Left kidney (tissue), 1 donor: ENCODE measurements at regions not wholly inside any gene's neighbourhood (a gene's known extent, or its start where the extent isn't known, plus 50 kb on each side); places are given as distances from the start of the nearest gene placed in this dataset.
"Not testable (repeated sequence)": the region's sequence is repeated elsewhere in the genome, so short reads cannot be mapped to it uniquely, and the experiment has no call there.

Experiments
- DNase-seq: peaks from one replicate; pipeline ENCODE4 v3.0.0-alpha.2; 2013

GRCh38 chr2:21333684-21334083, 209.9 kb downstream of the TDRD15 start:
- no peak for DNase-seq

- DNase-seq: no peak
Measured at GRCh38 chr2:21346984-21347383, 223.2 kb downstream of the TDRD15 start.

- DNase-seq: no peak
Measured at GRCh38 chr2:21353879-21354679, 230.3 kb downstream of the TDRD15 start.

GRCh38 chr2:21356086-21356856, 232.5 kb downstream of the TDRD15 start:
- DNase-seq: no peak

- no peak for DNase-seq
Measured at GRCh38 chr2:21356857-21357255, 233.1 kb downstream of the TDRD15 start.

- no peak for DNase-seq
Measured at GRCh38 chr2:21358976-21359375, 235.2 kb downstream of the TDRD15 start.

- no peak for DNase-seq
Measured at GRCh38 chr2:21361384-21361783, 237.6 kb downstream of the TDRD15 start.

- DNase-seq: no peak
Measured at GRCh38 chr2:21361957-21362486, 238.3 kb downstream of the TDRD15 start.

GRCh38 chr2:21363364-21363763, 239.6 kb downstream of the TDRD15 start:
- DNase-seq: no peak

GRCh38 chr2:21367421-21367820, 243.7 kb downstream of the TDRD15 start:
- no peak for DNase-seq

GRCh38 chr2:21369787-21370186, 246.0 kb downstream of the TDRD15 start:
- no peak for DNase-seq

- DNase-seq: no peak
Measured at GRCh38 chr2:21371499-21372003, 247.8 kb downstream of the TDRD15 start.

GRCh38 chr2:21372654-21373053, 248.9 kb downstream of the TDRD15 start:
- DNase-seq: no peak

GRCh38 chr2:21376864-21377263, 253.1 kb downstream of the TDRD15 start:
- no peak for DNase-seq

GRCh38 chr2:21379140-21379539, 255.4 kb downstream of the TDRD15 start:
- DNase-seq: no peak

GRCh38 chr2:21379668-21380067, 255.9 kb downstream of the TDRD15 start:
- DNase-seq: not testable (repeated sequence)

- no peak for DNase-seq
Measured at GRCh38 chr2:21381421-21381820, 257.7 kb downstream of the TDRD15 start.

GRCh38 chr2:21382701-21383520, 259.1 kb downstream of the TDRD15 start:
- DNase-seq: no peak

- no peak for DNase-seq
Measured at GRCh38 chr2:21386666-21387065, 262.9 kb downstream of the TDRD15 start.

GRCh38 chr2:21392649-21393048, 268.9 kb downstream of the TDRD15 start:
- peak; percentile 47 for DNase-seq

GRCh38 chr2:21393173-21393572, 269.4 kb downstream of the TDRD15 start:
- DNase-seq: no peak

- DNase-seq: no peak
Measured at GRCh38 chr2:21395366-21395765, 271.6 kb downstream of the TDRD15 start.
